K562 (cell line): ENCODE measurements at regions not wholly inside any gene's neighbourhood (a gene's known extent, or its start where the extent isn't known, plus 50 kb on each side); places are given as distances from the start of the nearest gene placed in this dataset.

ENCODE experiments used
- ATAC-seq: fragments of 200-7000 bp; cut with Tn5 transposase; 3 replicates; pipeline ENCODE4 v1.9.1; 2020; ENCODE audit warnings: moderate library complexity
- BruUV-seq: library from RNA; stranded (reverse); fragments of 400-500 nt; replicated peaks from 2 replicates; lab custom pipeline; 2021; lab: Mats Ljungman, UMichigan
- CTCF ChIA-PET: fragments of 300-600 bp; formaldehyde crosslinking; extraction: SDS; loops from one replicate; lab custom pipeline; 2021; ENCODE audit warnings: low intra/inter-chr PET ratio; lab: Yijun Ruan, JAX
- POLR2A ChIA-PET: fragments of 300-600, 350-650 bp; sonication (Branson Sonifier 250); formaldehyde crosslinking; extraction: SDS; loops from one replicate; lab custom pipeline; 2021; ENCODE audit warnings: antibody characterized with exemption, inconsistent platforms; lab: Yijun Ruan, JAX
- DNase-seq, 4 experiments: peaks; one replicate each; pipeline versions ENCODE4 v3.0.0 to v3.0.0-alpha.2; 2011 to 2018; ENCODE audit warnings: low spot score in 3 of 4, mixed read lengths in 3 of 4; ENCODE audit errors: extremely low read depth in 1 of 4
- FAIRE-seq: peaks from 2 replicates; lab custom pipeline; 2011; peaks lifted over from hg19 to GRCh38; lab: Jason Lieb, UNC
- H2AFZ ChIP-seq: 2 replicates; pipeline ENCODE4 v1.6.0; 2011; ENCODE audit warnings: low read depth, low read length, control low read depth, inconsistent platforms
- H3K27ac ChIP-seq: fragments of 200-600 bp; 3 replicates; pipeline ENCODE4 v1.8.0; 2011; ENCODE audit warnings: low read depth, mild to moderate bottlenecking, control low read depth, inconsistent platforms, low read length, moderate library complexity, mixed read lengths; ENCODE audit errors: extremely low read depth
- H3K27me3 ChIP-seq, 2 experiments: fragments of 300-600 bp in 1 of 2; 2 replicates in 1 of 2; 3 replicates in 1 of 2; pipeline versions ENCODE4 v1.6.0 to v1.8.0; 2011; ENCODE audit warnings: inconsistent platforms in 2 of 2, low read length in 2 of 2, mild to moderate bottlenecking in 1 of 2, mixed read lengths in 1 of 2, moderate library complexity in 1 of 2; ENCODE audit not compliant: control insufficient read depth in 2 of 2, insufficient read depth in 2 of 2
- H3K36me3 ChIP-seq: fragments of 300-600 bp; 3 replicates; pipeline ENCODE4 v1.8.0; 2011; ENCODE audit warnings: mild to moderate bottlenecking, low read length, inconsistent platforms; ENCODE audit not compliant: control insufficient read depth, insufficient read depth
- H3K4me1 ChIP-seq, 2 experiments: fragments of 200-600 bp in 1 of 2; replicated peaks in 1 of 2; 2 replicates in 1 of 2; 3 replicates in 1 of 2; pipeline versions ENCODE4 v1.5.1 to v1.8.0; 2011; ENCODE audit warnings: inconsistent platforms in 2 of 2, low read length in 2 of 2, mild to moderate bottlenecking in 1 of 2, mixed read lengths in 1 of 2, moderate library complexity in 1 of 2; ENCODE audit not compliant: control insufficient read depth in 2 of 2, insufficient read depth in 2 of 2
- H3K4me2 ChIP-seq: 2 replicates; pipeline ENCODE4 v1.6.1; 2011; ENCODE audit warnings: low read length, control low read depth, inconsistent platforms, mixed read lengths; ENCODE audit not compliant: insufficient read depth
- H3K4me3 ChIP-seq: fragments of 200-600 bp; sonication (generic), shearing (Covaris generic); 2 replicates; pipeline ENCODE4 v1.5.1; 2016; ENCODE audit warnings: control low read depth, inconsistent platforms
- H3K79me2 ChIP-seq: fragments of 200-600 bp; 3 replicates; pipeline ENCODE4 v1.8.0; 2011; ENCODE audit warnings: low read length, inconsistent platforms; ENCODE audit not compliant: control insufficient read depth, insufficient read depth
- H3K9ac ChIP-seq, 2 experiments: 2 replicates each; pipeline versions ENCODE4 v1.6.0 to v1.6.1; 2011; ENCODE audit warnings: low read depth in 2 of 2, low read length in 2 of 2, control low read depth in 1 of 2, inconsistent platforms in 1 of 2, mild to moderate bottlenecking in 1 of 2, mixed read lengths in 1 of 2; ENCODE audit not compliant: insufficient read depth in 1 of 2
- H3K9me1 ChIP-seq: one replicate; pipeline ENCODE4 v1.6.0; 2011; ENCODE audit warnings: inconsistent platforms, mild to moderate bottlenecking, low read length, moderate library complexity; ENCODE audit not compliant: control insufficient read depth, insufficient read depth
- H3K9me3 ChIP-seq: replicated peaks from 2 replicates; pipeline ENCODE4 v1.5.1; 2011; ENCODE audit warnings: low read depth, low read length, inconsistent platforms; ENCODE audit not compliant: control insufficient read depth, insufficient read depth
- H4K20me1 ChIP-seq: replicated peaks from 2 replicates; pipeline ENCODE4 v1.6.1; 2011; ENCODE audit warnings: low read length, inconsistent platforms, mixed read lengths; ENCODE audit not compliant: control insufficient read depth, insufficient read depth
- CBX3 ChIP-seq, 2 experiments: IDR thresholded peaks; 1 replicate in 1 of 2; 2 replicates in 1 of 2; pipeline ENCODE4 v1.6.1; 2012; ENCODE audit warnings: inconsistent platforms in 2 of 2, low read length in 2 of 2, borderline replicate concordance in 1 of 2, control low read depth in 1 of 2
- EWSR1 ChIP-seq: fragments of 450-650 bp; IDR thresholded peaks from 2 replicates; pipeline ENCODE4 v1.6.1; 2018; ENCODE audit warnings: borderline replicate concordance, mild to moderate bottlenecking, low read depth, moderate library complexity; ENCODE audit not compliant: partially characterized antibody
- HDAC1 ChIP-seq, 2 experiments: fragments of 450-650 bp; IDR thresholded peaks; 2 replicates each; pipeline ENCODE4 v1.6.1; 2016 to 2017; ENCODE audit warnings: inconsistent platforms in 1 of 2, mild to moderate bottlenecking in 1 of 2, moderate library complexity in 1 of 2
- HNRNPK ChIP-seq: fragments of 200-400 bp; formaldehyde crosslinking; IDR thresholded peaks from one replicate; pipeline ENCODE4 v1.6.1; 2018; ENCODE audit warnings: mild to moderate bottlenecking, low read depth, low read length; ENCODE audit not compliant: poor library complexity, severe bottlenecking
- JUN ChIP-seq, 2 experiments: sonication (generic) in 1 of 2; formaldehyde crosslinking in 1 of 2; IDR thresholded peaks; 2 replicates each; pipeline versions ENCODE4 v1.6.1 to v1.8.0; 2012 to 2022; ENCODE audit warnings: borderline replicate concordance in 2 of 2, mild to moderate bottlenecking in 2 of 2, improper control_type of control experiment in 1 of 2, low read depth in 1 of 2, low read length in 1 of 2, missing genetic modification reagents in 1 of 2
- KDM1A ChIP-seq, 2 experiments: fragments of 450-650 bp; IDR thresholded peaks; 2 replicates each; pipeline ENCODE4 v1.6.1; 2016; ENCODE audit warnings: mild to moderate bottlenecking in 2 of 2
- RHOXF2B ChIP-seq: fragments of 250-450 bp; sonication (Bioruptor Pico); conservative IDR thresholded peaks from 2 replicates; pipeline ENCODE4 v1.5.1; 2021
- TRIM24 ChIP-seq, 2 experiments: fragments of 450-650 bp; IDR thresholded peaks; 2 replicates each; pipeline ENCODE4 v1.6.1; 2016
- ZNF444 ChIP-seq: fragments of 250-450 bp; sonication (Bioruptor Pico); IDR thresholded peaks from 2 replicates; pipeline ENCODE4 v1.4.0; 2020; ENCODE audit warnings: mild to moderate bottlenecking, moderate library complexity
- ZZZ3 ChIP-seq: fragments of 450-650 bp; IDR thresholded peaks from 2 replicates; pipeline ENCODE4 v1.6.1; 2016; ENCODE audit warnings: antibody characterized with exemption, mild to moderate bottlenecking, moderate library complexity
- WGBS: fragments of 100-300 bp; shearing (Covaris generic); methylation state at CpG from one replicate; pipeline ENCODE4 v1.1.6; 2016; ENCODE audit warnings: low coverage, mixed read lengths; ENCODE audit not compliant: insufficient coverage; ENCODE audit errors: missing lambda C conversion rate; 5-methylcytosine and 5-hydroxymethylcytosine counted together
- in situ Hi-C: fragments of 300-500 bp; cut with MboI; formaldehyde crosslinking; loops from 4 replicates; pipeline ENCODE4 v1.15.0; 2018; ENCODE audit warnings: inconsistent platforms, mixed read lengths
- intact Hi-C: fragments of 100-400 bp; cut with micrococcal nuclease; formaldehyde crosslinking; loops from 2 replicates; pipeline ENCODE4 v1.14.2; 2022
- TF ChIP-seq, protein P1 (sequence below): sonication (generic); formaldehyde crosslinking; IDR thresholded peaks from 2 replicates; pipeline ENCODE4 v1.9.0; 2022; ENCODE audit warnings: mild to moderate bottlenecking, missing genetic modification reagents
- TF ChIP-seq, protein P2 (sequence below), 2 experiments: fragments of 450-650 bp; IDR thresholded peaks; 2 replicates each; pipeline ENCODE4 v1.6.1; 2016; ENCODE audit warnings: mild to moderate bottlenecking in 2 of 2, borderline replicate concordance in 1 of 2, low read depth in 1 of 2, moderate library complexity in 1 of 2
- TF ChIP-seq, protein P3 (sequence below): sonication (generic); formaldehyde crosslinking; IDR thresholded peaks from 2 replicates; pipeline ENCODE4 v1.8.0; 2022; ENCODE audit warnings: mild to moderate bottlenecking, missing genetic modification reagents

DNA sequence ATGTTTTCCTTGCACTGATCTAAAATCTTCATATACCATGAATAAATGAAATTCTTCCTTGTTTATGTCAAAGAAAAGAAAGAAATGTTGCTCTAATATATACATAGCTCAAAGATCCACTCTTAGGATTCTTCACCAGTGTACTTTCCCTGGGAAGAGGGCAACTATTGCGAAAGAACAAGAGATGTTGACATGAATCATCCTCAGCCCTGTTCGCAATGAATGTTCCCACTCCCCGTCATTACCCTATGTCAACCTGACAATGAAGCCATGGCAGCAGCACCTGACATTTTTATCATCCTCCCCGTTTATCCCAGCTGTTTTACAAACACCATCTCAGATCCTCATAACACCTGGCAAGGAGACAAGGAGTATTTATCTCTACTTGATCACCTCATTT lies 409.1 kb upstream of the GRIA1 start:
- Histone ChIP-seq H2AFZ (no peak overlapping the region), H3K4me1 (no peaks in the 10 kb centered on the region), H3K36me3 (no peaks in the 10 kb centered on the region), H3K27me3 (no peaks in the 10 kb centered on the region), H3K9me3 (no peaks in the 10 kb centered on the region), H3K4me2 (no peak overlapping the region), H3K79me2 (no peaks in the 10 kb centered on the region), H3K9ac (no peak overlapping the region), H3K27ac (no peak overlapping the region), H3K9me1 (no peaks in the 10 kb centered on the region), H4K20me1 (no peaks in the 10 kb centered on the region), H3K4me3 (no peak overlapping the region)
- no peak for ATAC-seq
- no TSS peak for BruUV-seq
- intact Hi-C loops = no loop called here
- POLR2A ChIA-PET = no interaction called here
- 0% methylated on average over 4 of the region's 4 CpGs for WGBS
- DNase-seq = no peak
- in situ Hi-C loops = no loop called here
- CTCF ChIA-PET = no interaction called here
- FAIRE-seq = no peak
- TF ChIP-seq HDAC1 (IDR thresholded peaks at IDR 0.05) (no peak), ZZZ3 (no peak), EWSR1 (no peak), KDM1A (IDR thresholded peaks at IDR 0.05) (no peak), ZNF444 (CRISPR knock-in tag) (no peak), TRIM24 (IDR thresholded peaks at IDR 0.05) (no peak), CBX3 (IDR thresholded peaks at IDR 0.05; ENCODE audit: borderline replicate concordance in 1 of 2, low read length in 2 of 2) (no peak), RHOXF2B (CRISPR knock-in tag) (no peak), JUN (IDR thresholded peaks at IDR 0.05; ENCODE audit: borderline replicate concordance, low read depth, low read length) (no peak), JUN (CRISPR knock-in tag; IDR thresholded peaks at IDR 0.05; ENCODE audit: borderline replicate concordance) (no peak), HNRNPK (no peak)
- TF ChIP-seq, protein P1, sequence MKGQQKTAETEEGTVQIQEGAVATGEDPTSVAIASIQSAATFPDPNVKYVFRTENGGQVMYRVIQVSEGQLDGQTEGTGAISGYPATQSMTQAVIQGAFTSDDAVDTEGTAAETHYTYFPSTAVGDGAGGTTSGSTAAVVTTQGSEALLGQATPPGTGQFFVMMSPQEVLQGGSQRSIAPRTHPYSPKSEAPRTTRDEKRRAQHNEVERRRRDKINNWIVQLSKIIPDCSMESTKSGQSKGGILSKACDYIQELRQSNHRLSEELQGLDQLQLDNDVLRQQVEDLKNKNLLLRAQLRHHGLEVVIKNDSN (CRISPR knock-in tag) = no peak
- TF ChIP-seq, protein P2, sequence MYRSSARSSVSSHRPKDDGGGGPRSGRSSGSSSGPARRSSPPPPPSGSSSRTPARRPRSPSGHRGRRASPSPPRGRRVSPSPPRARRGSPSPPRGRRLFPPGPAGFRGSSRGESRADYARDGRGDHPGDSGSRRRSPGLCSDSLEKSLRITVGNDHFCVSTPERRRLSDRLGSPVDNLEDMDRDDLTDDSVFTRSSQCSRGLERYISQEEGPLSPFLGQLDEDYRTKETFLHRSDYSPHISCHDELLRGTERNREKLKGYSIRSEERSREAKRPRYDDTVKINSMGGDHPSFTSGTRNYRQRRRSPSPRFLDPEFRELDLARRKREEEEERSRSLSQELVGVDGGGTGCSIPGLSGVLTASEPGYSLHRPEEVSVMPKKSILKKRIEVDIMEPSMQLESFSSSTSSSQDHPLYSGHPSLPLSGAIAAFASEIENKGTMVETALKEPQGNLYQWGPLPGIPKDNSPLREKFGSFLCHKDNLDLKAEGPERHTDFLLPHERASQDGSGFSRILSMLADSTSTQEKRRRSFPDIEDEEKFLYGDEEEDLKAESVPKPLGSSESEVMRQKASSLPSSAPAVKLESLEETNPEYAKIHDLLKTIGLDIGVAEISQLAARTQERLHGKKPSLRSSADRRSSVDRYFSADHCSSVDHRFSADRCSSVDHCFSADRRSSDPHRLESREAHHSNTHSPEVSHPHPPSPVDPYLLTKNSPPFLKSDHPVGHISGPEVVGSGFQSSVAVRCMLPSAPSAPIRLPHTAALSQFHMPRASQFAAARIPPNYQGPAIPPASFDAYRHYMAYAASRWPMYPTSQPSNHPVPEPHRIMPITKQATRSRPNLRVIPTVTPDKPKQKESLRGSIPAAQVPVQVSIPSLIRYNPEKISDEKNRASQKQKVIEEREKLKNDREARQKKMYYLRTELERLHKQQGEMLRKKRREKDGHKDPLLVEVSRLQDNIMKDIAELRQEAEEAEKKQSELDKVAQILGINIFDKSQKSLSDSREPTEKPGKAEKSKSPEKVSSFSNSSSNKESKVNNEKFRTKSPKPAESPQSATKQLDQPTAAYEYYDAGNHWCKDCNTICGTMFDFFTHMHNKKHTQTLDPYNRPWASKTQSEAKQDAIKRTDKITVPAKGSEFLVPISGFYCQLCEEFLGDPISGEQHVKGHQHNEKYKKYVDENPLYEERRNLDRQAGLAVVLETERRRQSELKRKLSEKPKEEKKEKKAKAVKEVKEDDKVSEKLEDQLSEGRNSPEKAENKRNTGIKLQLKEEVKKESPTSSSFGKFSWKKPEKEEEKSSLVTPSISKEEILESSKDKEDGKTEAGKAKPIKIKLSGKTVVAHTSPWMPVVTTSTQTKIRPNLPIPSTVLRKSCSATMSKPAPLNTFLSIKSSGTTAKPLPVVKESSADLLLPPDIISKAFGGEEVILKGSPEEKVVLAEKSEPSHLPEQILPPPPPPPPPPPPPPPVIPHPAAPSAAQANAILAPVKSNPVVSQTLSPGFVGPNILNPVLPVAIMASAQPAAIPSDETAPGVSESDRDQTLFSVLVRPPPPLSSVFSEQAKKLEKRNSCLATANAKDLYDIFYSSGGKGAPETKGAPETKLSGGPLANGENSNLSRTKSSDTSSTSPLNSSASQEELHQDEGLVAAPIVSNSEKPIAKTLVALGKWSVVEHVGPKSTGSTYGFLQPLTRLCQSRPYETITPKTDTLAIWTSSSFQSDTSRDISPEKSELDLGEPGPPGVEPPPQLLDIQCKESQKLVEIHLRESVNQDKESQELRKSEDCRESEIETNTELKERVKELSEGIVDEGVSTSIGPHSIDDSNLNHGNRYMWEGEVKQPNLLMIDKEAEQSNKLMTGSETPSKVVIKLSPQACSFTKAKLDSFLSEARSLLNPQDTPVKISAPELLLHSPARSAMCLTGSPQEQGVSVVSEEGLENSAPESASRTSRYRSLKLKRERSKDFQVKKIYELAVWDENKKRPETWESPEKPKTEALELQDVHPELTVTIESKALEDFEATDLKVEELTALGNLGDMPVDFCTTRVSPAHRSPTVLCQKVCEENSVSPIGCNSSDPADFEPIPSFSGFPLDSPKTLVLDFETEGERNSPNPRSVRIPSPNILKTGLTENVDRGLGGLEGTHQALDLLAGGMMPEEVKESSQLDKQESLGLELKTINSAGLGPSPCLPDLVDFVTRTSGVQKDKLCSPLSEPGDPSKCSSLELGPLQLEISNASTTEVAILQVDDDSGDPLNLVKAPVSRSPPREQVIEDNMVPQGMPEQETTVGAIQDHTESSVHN (IDR thresholded peaks at IDR 0.05; ENCODE audit: borderline replicate concordance in 1 of 2, low read depth in 1 of 2) = no peak
- TF ChIP-seq, protein P3, sequence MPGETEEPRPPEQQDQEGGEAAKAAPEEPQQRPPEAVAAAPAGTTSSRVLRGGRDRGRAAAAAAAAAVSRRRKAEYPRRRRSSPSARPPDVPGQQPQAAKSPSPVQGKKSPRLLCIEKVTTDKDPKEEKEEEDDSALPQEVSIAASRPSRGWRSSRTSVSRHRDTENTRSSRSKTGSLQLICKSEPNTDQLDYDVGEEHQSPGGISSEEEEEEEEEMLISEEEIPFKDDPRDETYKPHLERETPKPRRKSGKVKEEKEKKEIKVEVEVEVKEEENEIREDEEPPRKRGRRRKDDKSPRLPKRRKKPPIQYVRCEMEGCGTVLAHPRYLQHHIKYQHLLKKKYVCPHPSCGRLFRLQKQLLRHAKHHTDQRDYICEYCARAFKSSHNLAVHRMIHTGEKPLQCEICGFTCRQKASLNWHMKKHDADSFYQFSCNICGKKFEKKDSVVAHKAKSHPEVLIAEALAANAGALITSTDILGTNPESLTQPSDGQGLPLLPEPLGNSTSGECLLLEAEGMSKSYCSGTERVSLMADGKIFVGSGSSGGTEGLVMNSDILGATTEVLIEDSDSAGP (CRISPR knock-in tag) = no peak
